ENCODE measurements at regions not wholly inside any gene's neighbourhood (a gene's known extent, or its start where the extent isn't known, plus 50 kb on each side); places are given as distances from the start of the nearest gene placed in this dataset.

GRCh38 chr10:75294518-75294865 lies 58.7 kb upstream of the COMTD1 start:
- H3K4me3 ChIP-seq (ENCODE audit: low read depth, low read length), result no peak overlapping the region
- no peak for DNase-seq (ENCODE audit: low read depth)
- no peak for TF ChIP-seq MAX (IDR thresholded peaks at IDR 0.05; ENCODE audit: low read depth, low read length)
- no peak for TF ChIP-seq POLR2A (IDR thresholded peaks at IDR 0.05; ENCODE audit: extremely low read depth, insufficient read length)
- no peak for TF ChIP-seq CTCF (IDR thresholded peaks at IDR 0.05; ENCODE audit: low read depth, low read length)
- TF ChIP-seq MYC (IDR thresholded peaks at IDR 0.05; ENCODE audit: low read depth, low read length), result no peak

- DNase-seq (ENCODE audit: low read depth), result no peak
- no peak for TF ChIP-seq MAX (IDR thresholded peaks at IDR 0.05; ENCODE audit: low read depth, low read length)
- TF ChIP-seq CTCF (IDR thresholded peaks at IDR 0.05; ENCODE audit: low read depth, low read length), result no peak
- no peak for TF ChIP-seq POLR2A (IDR thresholded peaks at IDR 0.05; ENCODE audit: extremely low read depth, insufficient read length)
- no peak for TF ChIP-seq MYC (IDR thresholded peaks at IDR 0.05; ENCODE audit: low read depth, low read length)
- no peak overlapping the region for H3K4me3 ChIP-seq (ENCODE audit: low read depth, low read length)
Observed at GRCh38 chr10:75294031-75294437, 58.3 kb upstream of the COMTD1 start.

- DNase-seq (ENCODE audit: low read depth), result no peak
Observed at GRCh38 chr10:75293446-75293820, 57.7 kb upstream of the COMTD1 start.

GRCh38 chr10:75292794-75293445 lies 57.2 kb upstream of the COMTD1 start:
- DNase-seq (ENCODE audit: low read depth), result no peak
- TF ChIP-seq MYC (IDR thresholded peaks at IDR 0.05; ENCODE audit: low read depth, low read length), result no peak
- no peak for TF ChIP-seq CTCF (IDR thresholded peaks at IDR 0.05; ENCODE audit: low read depth, low read length)
- no peak for TF ChIP-seq POLR2A (IDR thresholded peaks at IDR 0.05; ENCODE audit: extremely low read depth, insufficient read length)
- no peak for TF ChIP-seq MAX (IDR thresholded peaks at IDR 0.05; ENCODE audit: low read depth, low read length)
- no peak overlapping the region for H3K4me3 ChIP-seq (ENCODE audit: low read depth, low read length)

More at GRCh38 chr10:75293446-75293820, 57.7 kb upstream of the COMTD1 start:
- no peak for TF ChIP-seq MYC (IDR thresholded peaks at IDR 0.05; ENCODE audit: low read depth, low read length)
- no peak for TF ChIP-seq POLR2A (IDR thresholded peaks at IDR 0.05; ENCODE audit: extremely low read depth, insufficient read length)
- no peak for TF ChIP-seq CTCF (IDR thresholded peaks at IDR 0.05; ENCODE audit: low read depth, low read length)
- no peak for TF ChIP-seq MAX (IDR thresholded peaks at IDR 0.05; ENCODE audit: low read depth, low read length)
- no peak overlapping the region for H3K4me3 ChIP-seq (ENCODE audit: low read depth, low read length)

GRCh38 chr10:75291805-75292204 lies 56.0 kb upstream of the COMTD1 start:
- no peak overlapping the region for H3K4me3 ChIP-seq (ENCODE audit: low read depth, low read length)
- DNase-seq (ENCODE audit: low read depth), result peak; percentile 33
- TF ChIP-seq CTCF (IDR thresholded peaks at IDR 0.05; ENCODE audit: low read depth, low read length) (no peak), MYC (IDR thresholded peaks at IDR 0.05; ENCODE audit: low read depth, low read length) (no peak), MAX (IDR thresholded peaks at IDR 0.05; ENCODE audit: low read depth, low read length) (no peak), POLR2A (IDR thresholded peaks at IDR 0.05; ENCODE audit: extremely low read depth, insufficient read length) (no peak)

Data from NB4 (cell line).